HK-2 (cell line): ENCODE measurements at regions not wholly inside any gene's neighbourhood (a gene's known extent, or its start where the extent isn't known, plus 50 kb on each side); places are given as distances from the start of the nearest gene placed in this dataset.
"Not testable (repeated sequence)": the region's sequence is repeated elsewhere in the genome, so short reads cannot be mapped to it uniquely, and the experiment has no call there.

Source experiments
- DNase-seq: peaks from one replicate; pipeline ENCODE4 v3.0.0-alpha.2; 2018; ENCODE audit not compliant: unreplicated experiment

GRCh38 chr9:135404451-135405144 lies 75.0 kb upstream of the PPP1R26 start:
- DNase-seq: no peak

GRCh38 chr9:135405145-135405464 lies 74.5 kb upstream of the PPP1R26 start:
- DNase-seq: not testable (repeated sequence)

GRCh38 chr9:135408476-135409254 lies 70.9 kb upstream of the PPP1R26 start:
- DNase-seq: no peak

- DNase-seq: no peak
Observed at GRCh38 chr9:135409286-135410200, 70.0 kb upstream of the PPP1R26 start.

GRCh38 chr9:135410421-135410820 lies 69.2 kb upstream of the PPP1R26 start:
- no peak for DNase-seq

GRCh38 chr9:135410831-135411473 lies 68.6 kb upstream of the PPP1R26 start:
- no peak for DNase-seq

GRCh38 chr9:135411605-135412004 lies 68.0 kb upstream of the PPP1R26 start:
- DNase-seq: not testable (repeated sequence)

GRCh38 chr9:135412315-135413085 lies 67.1 kb upstream of the PPP1R26 start:
- peak; percentile 83 for DNase-seq

GRCh38 chr9:135413086-135413375 lies 66.6 kb upstream of the PPP1R26 start:
- no peak for DNase-seq

GRCh38 chr9:135413461-135413860 lies 66.1 kb upstream of the PPP1R26 start:
- DNase-seq: no peak

- DNase-seq: no peak
Observed at GRCh38 chr9:135414293-135414692, 65.3 kb upstream of the PPP1R26 start.

GRCh38 chr9:135415586-135415985 lies 64.0 kb upstream of the PPP1R26 start:
- no peak for DNase-seq

- no peak for DNase-seq
Observed at GRCh38 chr9:135416664-135417290, 62.8 kb upstream of the PPP1R26 start.

GRCh38 chr9:135418161-135418560 lies 61.4 kb upstream of the PPP1R26 start:
- no peak for DNase-seq

GRCh38 chr9:135419106-135419505 lies 60.5 kb upstream of the PPP1R26 start:
- no peak for DNase-seq

- no peak for DNase-seq
Observed at GRCh38 chr9:135422341-135422944, 57.1 kb upstream of the PPP1R26 start.

GRCh38 chr9:135423725-135424124 lies 55.9 kb upstream of the PPP1R26 start:
- no peak for DNase-seq
